Kidney epithelial cell (primary cell): ENCODE measurements at regions not wholly inside any gene's neighbourhood (a gene's known extent, or its start where the extent isn't known, plus 50 kb on each side); places are given as distances from the start of the nearest gene placed in this dataset.

Source experiments
- DNase-seq: peaks from one replicate; pipeline ENCODE4 v3.0.0-alpha.2; 2010; ENCODE audit warnings: low read depth
- H3K27me3 ChIP-seq: 2 replicates; pipeline ENCODE4 v1.6.0; 2011; ENCODE audit warnings: low read length; ENCODE audit not compliant: control insufficient read depth, insufficient read depth
- H3K36me3 ChIP-seq: 2 replicates; pipeline ENCODE4 v1.5.1; 2011; ENCODE audit warnings: low read length; ENCODE audit not compliant: control insufficient read depth, insufficient read depth
- H3K4me3 ChIP-seq: 2 replicates; pipeline ENCODE4 v1.5.1; 2011; ENCODE audit warnings: low read depth, mild to moderate bottlenecking, control low read depth, low read length
- TF ChIP-seq, protein P1 (sequence below): IDR thresholded peaks from 2 replicates; pipeline ENCODE4 v1.5.1; 2011; ENCODE audit warnings: mild to moderate bottlenecking, moderate library complexity, low read length, control low read depth, inconsistent platforms; ENCODE audit not compliant: insufficient read depth, poor library complexity, severe bottlenecking

GRCh38 chr6:170456886-170457698 is 96.0 kb downstream of the PSMB1 start:
- Histone ChIP-seq H3K4me3 (no peak overlapping the region), H3K36me3 (no peaks in the 10 kb centered on the region), H3K27me3 (no peaks in the 10 kb centered on the region)
- TF ChIP-seq, protein P1, sequence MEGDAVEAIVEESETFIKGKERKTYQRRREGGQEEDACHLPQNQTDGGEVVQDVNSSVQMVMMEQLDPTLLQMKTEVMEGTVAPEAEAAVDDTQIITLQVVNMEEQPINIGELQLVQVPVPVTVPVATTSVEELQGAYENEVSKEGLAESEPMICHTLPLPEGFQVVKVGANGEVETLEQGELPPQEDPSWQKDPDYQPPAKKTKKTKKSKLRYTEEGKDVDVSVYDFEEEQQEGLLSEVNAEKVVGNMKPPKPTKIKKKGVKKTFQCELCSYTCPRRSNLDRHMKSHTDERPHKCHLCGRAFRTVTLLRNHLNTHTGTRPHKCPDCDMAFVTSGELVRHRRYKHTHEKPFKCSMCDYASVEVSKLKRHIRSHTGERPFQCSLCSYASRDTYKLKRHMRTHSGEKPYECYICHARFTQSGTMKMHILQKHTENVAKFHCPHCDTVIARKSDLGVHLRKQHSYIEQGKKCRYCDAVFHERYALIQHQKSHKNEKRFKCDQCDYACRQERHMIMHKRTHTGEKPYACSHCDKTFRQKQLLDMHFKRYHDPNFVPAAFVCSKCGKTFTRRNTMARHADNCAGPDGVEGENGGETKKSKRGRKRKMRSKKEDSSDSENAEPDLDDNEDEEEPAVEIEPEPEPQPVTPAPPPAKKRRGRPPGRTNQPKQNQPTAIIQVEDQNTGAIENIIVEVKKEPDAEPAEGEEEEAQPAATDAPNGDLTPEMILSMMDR: no peak
- DNase-seq: no peak
